ENCODE measurements at regions not wholly inside any gene's neighbourhood (a gene's known extent, or its start where the extent isn't known, plus 50 kb on each side); places are given as distances from the start of the nearest gene placed in this dataset.

DNA sequence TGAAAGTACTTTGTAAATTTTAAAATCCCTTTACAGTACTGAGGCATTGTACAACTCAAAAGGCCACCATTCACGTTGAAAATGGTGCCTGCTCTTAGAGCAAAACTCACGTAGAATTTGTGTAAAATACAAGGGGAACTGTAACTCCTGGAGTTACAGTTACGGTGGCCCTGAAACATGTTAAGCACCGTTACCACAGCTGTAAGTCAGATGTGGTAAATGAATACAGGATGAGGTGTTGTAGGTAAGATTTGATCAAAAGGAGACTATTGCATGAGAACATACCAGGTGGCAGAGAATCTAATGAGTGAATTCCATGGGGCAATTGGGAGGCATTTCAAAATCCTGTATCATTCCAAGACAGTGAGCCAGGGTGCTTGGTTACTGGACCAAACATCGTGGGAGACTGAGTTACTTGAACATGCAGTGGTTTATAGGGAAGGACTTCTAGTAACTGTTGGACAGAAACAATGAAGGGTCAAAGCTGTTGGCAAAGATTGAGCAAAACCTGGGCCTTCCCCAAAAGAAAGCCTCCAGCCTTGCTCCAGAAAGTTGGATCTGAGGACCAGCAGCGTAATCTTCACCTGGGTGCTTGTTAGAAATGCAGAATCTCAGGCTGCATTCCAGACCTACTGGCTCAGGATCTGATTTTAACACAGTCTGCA, 535.8 kb upstream of the POU3F3 start:
- DNase-seq (ENCODE audit: low spot score in 2 of 2), result no peak
- Histone ChIP-seq H3K27ac (no peak overlapping the region), H3K4me1 (no peaks in the 10 kb centered on the region), H3K36me3 (no peaks in the 10 kb centered on the region), H3K9me3 (no peaks in the 10 kb centered on the region), H3K4me3 (no peak overlapping the region), H3K27me3 (no peaks in the 10 kb centered on the region)
- TF ChIP-seq CTCF (IDR thresholded peaks at IDR 0.05), result no peak
- intact Hi-C loops (cut with DNase I), result no loop called here

DNA sequence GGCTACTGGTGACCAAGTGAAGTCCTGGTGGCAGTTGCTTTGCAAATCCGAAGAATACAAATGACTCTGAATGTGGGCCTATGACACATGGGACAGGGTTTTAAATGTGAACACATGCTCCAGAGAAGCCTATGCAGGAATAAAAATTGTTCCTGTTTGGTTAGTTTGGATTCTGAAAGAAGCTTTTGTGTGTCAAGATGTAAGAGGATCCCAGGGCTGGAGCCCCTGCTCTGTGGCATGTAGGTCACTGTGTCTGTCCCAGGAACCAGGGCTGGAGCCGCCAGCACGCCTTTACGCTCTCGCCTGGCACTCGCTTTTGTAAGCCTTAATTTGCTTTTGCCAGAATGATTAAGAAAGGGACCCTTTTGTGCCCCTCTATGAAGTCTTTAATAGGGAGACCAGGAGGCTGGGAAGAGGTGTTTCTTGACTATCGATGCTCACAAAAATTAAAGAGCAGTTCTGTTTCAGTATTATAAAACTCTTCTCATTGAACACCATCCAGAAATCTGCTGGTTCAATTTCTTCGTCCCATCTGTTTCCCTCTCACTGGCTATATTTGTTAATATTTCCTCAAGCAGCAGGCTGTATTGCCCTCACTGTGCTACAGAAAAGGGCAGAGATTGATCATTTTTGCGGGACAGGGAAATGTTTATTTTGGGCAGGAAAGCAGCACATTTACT, 532.7 kb upstream of the POU3F3 start:
- TF ChIP-seq CTCF (IDR thresholded peaks at IDR 0.05), result no peak
- DNase-seq (ENCODE audit: low spot score in 2 of 2), result no peak
- H3K4me1 ChIP-seq, result no peaks in the 10 kb centered on the region
- H3K27ac ChIP-seq, result no peak overlapping the region
- no peaks in the 10 kb centered on the region for H3K9me3 ChIP-seq
- H3K4me3 ChIP-seq, result no peak overlapping the region
- H3K36me3 ChIP-seq, result no peaks in the 10 kb centered on the region
- no peaks in the 10 kb centered on the region for H3K27me3 ChIP-seq
- intact Hi-C loops (cut with DNase I), result no loop called here

- Histone ChIP-seq H3K9me3 (no peaks in the 10 kb centered on the region), H3K27me3 (no peaks in the 10 kb centered on the region), H3K4me3 (no peak overlapping the region), H3K4me1 (no peaks in the 10 kb centered on the region), H3K36me3 (no peaks in the 10 kb centered on the region), H3K27ac (no peak overlapping the region)
- TF ChIP-seq CTCF (IDR thresholded peaks at IDR 0.05), result no peak
- intact Hi-C loops (cut with DNase I), result no loop called here
- DNase-seq (ENCODE audit: low spot score in 2 of 2), result no peak
These were observed 532.0 kb upstream of the POU3F3 start for GRCh38 chr2:104321796-104322349.

DNA sequence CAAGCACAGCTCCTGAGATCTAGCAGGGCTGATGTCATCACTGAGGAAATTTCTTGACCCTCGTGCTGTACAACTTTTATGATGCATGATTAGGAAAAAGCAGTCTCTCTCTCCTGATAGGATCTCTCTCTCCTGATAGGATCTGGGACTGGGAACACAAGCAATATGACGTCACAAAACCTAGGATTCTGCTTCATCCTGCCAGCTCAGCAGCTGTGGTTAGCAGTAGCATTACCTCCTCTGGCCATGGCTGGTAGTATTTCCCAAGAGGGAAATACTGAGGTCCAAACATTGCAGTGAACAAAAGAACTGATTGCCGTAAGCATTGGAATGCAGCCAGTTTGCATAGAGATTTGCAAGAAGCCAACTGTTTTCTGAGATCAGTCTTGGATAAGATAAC, 521.2 kb upstream of the POU3F3 start:
- Histone ChIP-seq H3K4me1 (no peaks in the 10 kb centered on the region), H3K27me3 (no peaks in the 10 kb centered on the region), H3K27ac (no peak overlapping the region), H3K4me3 (no peak overlapping the region), H3K36me3 (no peaks in the 10 kb centered on the region), H3K9me3 (no peaks in the 10 kb centered on the region)
- TF ChIP-seq CTCF (IDR thresholded peaks at IDR 0.05), result no peak
- DNase-seq (ENCODE audit: low spot score in 2 of 2), result no peak
- intact Hi-C loops (cut with DNase I), result no loop called here

DNA sequence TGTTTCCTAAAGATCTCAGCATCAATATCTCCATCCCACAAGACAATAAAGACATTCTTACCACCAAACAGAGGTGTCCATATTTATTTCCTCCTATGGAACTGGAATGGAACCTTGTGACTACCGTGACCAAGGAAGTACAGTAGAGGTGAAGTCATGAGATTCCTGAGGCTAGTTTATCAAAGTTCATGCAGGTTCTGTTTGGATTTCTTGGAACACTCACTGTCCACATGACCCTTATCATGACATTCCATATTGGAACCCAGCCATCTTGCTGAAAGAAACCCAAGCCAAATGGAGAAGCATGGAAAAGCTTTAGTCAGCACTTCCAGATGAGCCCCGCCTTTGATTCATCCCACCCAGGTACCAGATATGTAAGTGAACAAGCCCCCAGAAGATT, 516.0 kb upstream of the POU3F3 start:
- no peak for TF ChIP-seq CTCF (IDR thresholded peaks at IDR 0.05)
- Histone ChIP-seq H3K4me1 (no peaks in the 10 kb centered on the region), H3K36me3 (no peaks in the 10 kb centered on the region), H3K9me3 (no peaks in the 10 kb centered on the region), H3K27me3 (no peaks in the 10 kb centered on the region), H3K4me3 (no peak overlapping the region), H3K27ac (no peak overlapping the region)
- intact Hi-C loops (cut with DNase I), result no loop called here
- no peak for DNase-seq (ENCODE audit: low spot score in 2 of 2)

Data from ascending aorta (tissue), 2 donors.